ENCODE measurements at regions not wholly inside any gene's neighbourhood (a gene's known extent, or its start where the extent isn't known, plus 50 kb on each side); places are given as distances from the start of the nearest gene placed in this dataset.

DNA sequence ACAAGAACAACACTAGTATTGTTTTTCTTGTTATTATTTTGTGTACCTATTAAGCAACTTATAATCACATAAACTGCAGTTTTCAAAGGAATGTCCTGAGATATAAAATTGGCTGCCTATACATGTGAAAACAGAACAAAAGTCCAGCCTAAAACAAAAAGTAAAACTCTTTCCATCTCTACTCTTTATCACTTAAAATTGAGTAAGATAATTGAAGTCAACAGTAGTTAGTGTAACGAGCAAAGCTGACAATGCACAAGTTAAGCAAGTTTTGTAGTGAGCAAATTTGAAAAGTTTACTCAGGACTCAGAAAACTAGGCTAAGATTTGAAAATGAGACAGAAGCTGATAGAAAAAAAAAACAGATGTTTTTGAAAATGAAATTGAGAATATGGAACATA is 941.4 kb upstream of the MAN1A1 start:
- Histone ChIP-seq H3K79me2 (replicated peaks; ENCODE audit: insufficient read depth, low read length) (no peaks in the 10 kb centered on the region), H2AFZ (ENCODE audit: low read depth, low read length) (no peak overlapping the region), H3K9me2 (ENCODE audit: insufficient read depth, low read length) (no peaks in the 10 kb centered on the region), H4K20me1 (ENCODE audit: insufficient read depth) (no peaks in the 10 kb centered on the region), H3K27me3 (ENCODE audit: insufficient read depth, low read depth, low read length) (no peaks in the 10 kb centered on the region), H3K4me3 (ENCODE audit: low read length) (no peak overlapping the region), H3K27ac (ENCODE audit: low read length) (no peak overlapping the region), H3K9me3 (ENCODE audit: low read length) (no peaks in the 10 kb centered on the region), H3F3A (ENCODE audit: insufficient read depth, low read length, poor library complexity, severe bottlenecking) (no peaks in the 10 kb centered on the region), H3K9ac (ENCODE audit: low read length) (no peak overlapping the region), H3K36me3 (ENCODE audit: insufficient read depth, low read length) (no peaks in the 10 kb centered on the region), H3K4me2 (ENCODE audit: low read length) (no peak overlapping the region)
- TF ChIP-seq MXI1 (conservative IDR thresholded peaks at IDR 0.05; ENCODE audit: poor library complexity, severe bottlenecking), result no peak
- no peak for TF ChIP-seq RAD21 (conservative IDR thresholded peaks at IDR 0.05)
- TF ChIP-seq POLR2AphosphoS5 (IDR thresholded peaks at IDR 0.05), result no peak
- TF ChIP-seq, protein P1, sequence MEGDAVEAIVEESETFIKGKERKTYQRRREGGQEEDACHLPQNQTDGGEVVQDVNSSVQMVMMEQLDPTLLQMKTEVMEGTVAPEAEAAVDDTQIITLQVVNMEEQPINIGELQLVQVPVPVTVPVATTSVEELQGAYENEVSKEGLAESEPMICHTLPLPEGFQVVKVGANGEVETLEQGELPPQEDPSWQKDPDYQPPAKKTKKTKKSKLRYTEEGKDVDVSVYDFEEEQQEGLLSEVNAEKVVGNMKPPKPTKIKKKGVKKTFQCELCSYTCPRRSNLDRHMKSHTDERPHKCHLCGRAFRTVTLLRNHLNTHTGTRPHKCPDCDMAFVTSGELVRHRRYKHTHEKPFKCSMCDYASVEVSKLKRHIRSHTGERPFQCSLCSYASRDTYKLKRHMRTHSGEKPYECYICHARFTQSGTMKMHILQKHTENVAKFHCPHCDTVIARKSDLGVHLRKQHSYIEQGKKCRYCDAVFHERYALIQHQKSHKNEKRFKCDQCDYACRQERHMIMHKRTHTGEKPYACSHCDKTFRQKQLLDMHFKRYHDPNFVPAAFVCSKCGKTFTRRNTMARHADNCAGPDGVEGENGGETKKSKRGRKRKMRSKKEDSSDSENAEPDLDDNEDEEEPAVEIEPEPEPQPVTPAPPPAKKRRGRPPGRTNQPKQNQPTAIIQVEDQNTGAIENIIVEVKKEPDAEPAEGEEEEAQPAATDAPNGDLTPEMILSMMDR (IDR thresholded peaks at IDR 0.05; ENCODE audit: poor library complexity, severe bottlenecking), result no peak
- no peak for TF ChIP-seq EZH2 (IDR thresholded peaks at IDR 0.05; ENCODE audit: borderline replicate concordance, insufficient read depth, low read length, poor library complexity, severe bottlenecking)
- no peak for TF ChIP-seq REST (IDR thresholded peaks at IDR 0.05; ENCODE audit: borderline replicate concordance)
- TF ChIP-seq SMC3 (conservative IDR thresholded peaks at IDR 0.05; ENCODE audit: poor library complexity), result no peak
- no peak for TF ChIP-seq EP300 (conservative IDR thresholded peaks at IDR 0.05; ENCODE audit: poor library complexity, severe bottlenecking)
- TF ChIP-seq TAF1 (IDR thresholded peaks at IDR 0.05; ENCODE audit: low read depth), result no peak

DNA sequence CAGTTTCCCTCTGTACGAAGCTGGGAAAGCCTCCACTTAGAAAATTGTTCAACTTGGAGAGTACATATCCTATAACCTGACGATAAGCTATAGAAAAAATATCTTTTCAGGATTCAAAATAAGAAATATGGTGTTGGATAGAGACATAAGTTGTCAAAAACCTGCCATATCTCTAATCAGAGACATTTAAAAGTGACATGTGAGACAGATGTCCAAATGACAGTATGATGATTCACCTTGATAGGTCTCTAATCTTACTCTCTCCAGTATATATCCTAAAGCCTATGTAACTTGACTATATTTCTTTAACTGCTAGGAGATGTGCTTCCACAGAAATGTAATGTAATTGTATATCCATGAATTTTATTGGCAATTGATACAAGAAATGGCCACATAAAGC is 932.4 kb upstream of the MAN1A1 start:
- H3K9me3 ChIP-seq (ENCODE audit: low read length), result no peaks in the 10 kb centered on the region
- no peak overlapping the region for H3K27ac ChIP-seq (ENCODE audit: low read length)
- no peak for TF ChIP-seq EZH2 (IDR thresholded peaks at IDR 0.05; ENCODE audit: borderline replicate concordance, insufficient read depth, low read length, poor library complexity, severe bottlenecking)
- TF ChIP-seq REST (IDR thresholded peaks at IDR 0.05; ENCODE audit: borderline replicate concordance), result no peak
- TF ChIP-seq POLR2AphosphoS5 (IDR thresholded peaks at IDR 0.05), result peak; percentile 27
- TF ChIP-seq TAF1 (IDR thresholded peaks at IDR 0.05; ENCODE audit: low read depth), result no peak
- TF ChIP-seq EP300 (conservative IDR thresholded peaks at IDR 0.05; ENCODE audit: poor library complexity, severe bottlenecking), result peak; percentile 90
- no peak for TF ChIP-seq SMC3 (conservative IDR thresholded peaks at IDR 0.05; ENCODE audit: poor library complexity)
- TF ChIP-seq, protein P1 (IDR thresholded peaks at IDR 0.05; ENCODE audit: poor library complexity, severe bottlenecking), result no peak
- TF ChIP-seq RAD21 (conservative IDR thresholded peaks at IDR 0.05), result no peak
- no peak for TF ChIP-seq MXI1 (conservative IDR thresholded peaks at IDR 0.05; ENCODE audit: poor library complexity, severe bottlenecking)
- no peak overlapping the region for H3K9ac ChIP-seq (ENCODE audit: low read length)
- no peak overlapping the region for H3K4me3 ChIP-seq (ENCODE audit: low read length)
- H3K9me2 ChIP-seq (ENCODE audit: insufficient read depth, low read length), result no peaks in the 10 kb centered on the region
- H3K79me2 ChIP-seq (replicated peaks; ENCODE audit: insufficient read depth, low read length), result no peaks in the 10 kb centered on the region
- no peak overlapping the region for H3K4me2 ChIP-seq (ENCODE audit: low read length)
- no peaks in the 10 kb centered on the region for H4K20me1 ChIP-seq (ENCODE audit: insufficient read depth)
- no peaks in the 10 kb centered on the region for H3K36me3 ChIP-seq (ENCODE audit: insufficient read depth, low read length)
- no peaks in the 10 kb centered on the region for H3K27me3 ChIP-seq (ENCODE audit: insufficient read depth, low read depth, low read length)
- no peaks in the 10 kb centered on the region for H3F3A ChIP-seq (ENCODE audit: insufficient read depth, low read length, poor library complexity, severe bottlenecking)
- no peak overlapping the region for H2AFZ ChIP-seq (ENCODE audit: low read depth, low read length)

Measured in neural cell (in vitro differentiated cells).